ENCODE measurements at regions not wholly inside any gene's neighbourhood (a gene's known extent, or its start where the extent isn't known, plus 50 kb on each side); places are given as distances from the start of the nearest gene placed in this dataset.

GRCh38 chr16:59204589-59204988 lies 470.5 kb upstream of the GOT2 start:
- Histone ChIP-seq H3K27me3 (ENCODE audit: insufficient read depth) (no peaks in the 10 kb centered on the region), H4K20me1 (replicated peaks; ENCODE audit: insufficient read depth) (no peaks in the 10 kb centered on the region), H3K4me2 (no peak overlapping the region), H3K4me1 (ENCODE audit: insufficient read depth) (peaks cover 5% of the 10 kb centered on the region; the same call in 1 of the 2 replicates), H3K9me2 (ENCODE audit: insufficient read depth) (no peaks in the 10 kb centered on the region), H3K36me3 (ENCODE audit: insufficient read depth) (no peaks in the 10 kb centered on the region), H2AFZ (peak overlapping the region; percentile 52; the same call in 1 of the 2 replicates), H3K79me2 (replicated peaks; ENCODE audit: insufficient read depth) (no peaks in the 10 kb centered on the region), H3K27ac (ENCODE audit: low read depth) (no peak overlapping the region), H3F3A (replicated peaks; ENCODE audit: low read depth) (no peaks in the 10 kb centered on the region), H3K4me3 (no peak overlapping the region)
- peaks cover 19% of the 10 kb centered on the region for H3K4me1 Mint-ChIP-seq
- no peak overlapping the region for H3K27ac Mint-ChIP-seq
- no peak for DNase-seq (ENCODE audit: low spot score)
- H3K27me3 Mint-ChIP-seq (ENCODE audit: insufficient read depth, low read depth, poor library complexity), result no peaks in the 10 kb centered on the region
- H3K9me3 Mint-ChIP-seq, result no peaks in the 10 kb centered on the region; the same call in 2 of the 3 replicates
- TF ChIP-seq CREB1 (CRISPR knock-in tag; IDR thresholded peaks at IDR 0.05; ENCODE audit: low read depth) (no peak), POLR2AphosphoS5 (IDR thresholded peaks at IDR 0.05; ENCODE audit: low read depth) (no peak), ZNF114 (CRISPR knock-in tag; IDR thresholded peaks at IDR 0.05) (no peak), NANOG (IDR thresholded peaks at IDR 0.05; ENCODE audit: borderline replicate concordance) (no peak)
- no peak for ATAC-seq
- no peaks in the 10 kb centered on the region; the same call in 2 of the 3 replicates for H3K36me3 Mint-ChIP-seq (ENCODE audit: low read depth)
- no peak overlapping the region for H3K4me3 Mint-ChIP-seq

DNA sequence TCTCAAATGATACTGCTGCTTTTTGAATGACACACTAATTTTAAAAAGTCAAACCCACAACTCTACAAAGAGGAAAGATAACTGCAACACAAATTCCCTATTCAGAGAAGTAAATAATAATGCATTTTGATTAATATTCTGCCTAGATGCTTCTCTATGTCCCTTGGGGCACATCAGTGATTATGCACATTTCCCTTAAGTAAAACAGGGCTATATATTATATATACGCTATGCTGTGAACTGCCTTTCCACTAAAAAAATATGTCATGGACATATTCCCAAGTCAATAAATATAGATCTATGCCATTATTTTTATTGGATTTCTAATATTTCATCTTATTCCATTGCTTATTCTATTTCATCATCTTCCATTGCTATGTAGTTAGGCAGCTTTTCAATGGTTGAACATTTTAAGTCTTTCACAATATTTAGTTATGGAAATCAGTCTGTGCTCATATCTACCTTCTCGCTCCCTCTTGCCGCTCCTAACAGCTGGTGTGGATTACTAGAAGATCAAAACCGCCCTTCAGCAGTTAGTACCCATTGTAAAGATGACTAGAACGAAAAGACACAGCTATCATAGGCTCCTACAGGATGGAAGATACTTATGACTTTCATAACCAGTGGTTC lies 468.2 kb upstream of the GOT2 start:
- DNase-seq (ENCODE audit: low spot score) (no peak), ATAC-seq (no peak)
- H3K9me2 ChIP-seq (ENCODE audit: insufficient read depth), result no peaks in the 10 kb centered on the region
- no peak overlapping the region for H3K27ac ChIP-seq (ENCODE audit: low read depth)
- H3F3A ChIP-seq (replicated peaks; ENCODE audit: low read depth), result no peaks in the 10 kb centered on the region
- Mint-ChIP-seq H3K4me3 (no peak overlapping the region), H3K9me3 (no peaks in the 10 kb centered on the region; the same call in 2 of the 3 replicates), H3K4me1 (peaks cover 17% of the 10 kb centered on the region), H3K27ac (no peak overlapping the region), H3K27me3 (ENCODE audit: insufficient read depth, low read depth, poor library complexity) (no peaks in the 10 kb centered on the region), H3K36me3 (ENCODE audit: low read depth) (no peaks in the 10 kb centered on the region; the same call in 2 of the 3 replicates)
- TF ChIP-seq NANOG (IDR thresholded peaks at IDR 0.05; ENCODE audit: borderline replicate concordance), result no peak
- TF ChIP-seq EZH2 (IDR thresholded peaks at IDR 0.05; ENCODE audit: low read depth, unreplicated experiment), result no peak
- TF ChIP-seq ETS1 (IDR thresholded peaks at IDR 0.05), result no peak
- TF ChIP-seq, protein P1, sequence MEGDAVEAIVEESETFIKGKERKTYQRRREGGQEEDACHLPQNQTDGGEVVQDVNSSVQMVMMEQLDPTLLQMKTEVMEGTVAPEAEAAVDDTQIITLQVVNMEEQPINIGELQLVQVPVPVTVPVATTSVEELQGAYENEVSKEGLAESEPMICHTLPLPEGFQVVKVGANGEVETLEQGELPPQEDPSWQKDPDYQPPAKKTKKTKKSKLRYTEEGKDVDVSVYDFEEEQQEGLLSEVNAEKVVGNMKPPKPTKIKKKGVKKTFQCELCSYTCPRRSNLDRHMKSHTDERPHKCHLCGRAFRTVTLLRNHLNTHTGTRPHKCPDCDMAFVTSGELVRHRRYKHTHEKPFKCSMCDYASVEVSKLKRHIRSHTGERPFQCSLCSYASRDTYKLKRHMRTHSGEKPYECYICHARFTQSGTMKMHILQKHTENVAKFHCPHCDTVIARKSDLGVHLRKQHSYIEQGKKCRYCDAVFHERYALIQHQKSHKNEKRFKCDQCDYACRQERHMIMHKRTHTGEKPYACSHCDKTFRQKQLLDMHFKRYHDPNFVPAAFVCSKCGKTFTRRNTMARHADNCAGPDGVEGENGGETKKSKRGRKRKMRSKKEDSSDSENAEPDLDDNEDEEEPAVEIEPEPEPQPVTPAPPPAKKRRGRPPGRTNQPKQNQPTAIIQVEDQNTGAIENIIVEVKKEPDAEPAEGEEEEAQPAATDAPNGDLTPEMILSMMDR (conservative IDR thresholded peaks at IDR 0.05; ENCODE audit: low read depth in 2 of 2), result no peak
- TF ChIP-seq, protein P2, sequence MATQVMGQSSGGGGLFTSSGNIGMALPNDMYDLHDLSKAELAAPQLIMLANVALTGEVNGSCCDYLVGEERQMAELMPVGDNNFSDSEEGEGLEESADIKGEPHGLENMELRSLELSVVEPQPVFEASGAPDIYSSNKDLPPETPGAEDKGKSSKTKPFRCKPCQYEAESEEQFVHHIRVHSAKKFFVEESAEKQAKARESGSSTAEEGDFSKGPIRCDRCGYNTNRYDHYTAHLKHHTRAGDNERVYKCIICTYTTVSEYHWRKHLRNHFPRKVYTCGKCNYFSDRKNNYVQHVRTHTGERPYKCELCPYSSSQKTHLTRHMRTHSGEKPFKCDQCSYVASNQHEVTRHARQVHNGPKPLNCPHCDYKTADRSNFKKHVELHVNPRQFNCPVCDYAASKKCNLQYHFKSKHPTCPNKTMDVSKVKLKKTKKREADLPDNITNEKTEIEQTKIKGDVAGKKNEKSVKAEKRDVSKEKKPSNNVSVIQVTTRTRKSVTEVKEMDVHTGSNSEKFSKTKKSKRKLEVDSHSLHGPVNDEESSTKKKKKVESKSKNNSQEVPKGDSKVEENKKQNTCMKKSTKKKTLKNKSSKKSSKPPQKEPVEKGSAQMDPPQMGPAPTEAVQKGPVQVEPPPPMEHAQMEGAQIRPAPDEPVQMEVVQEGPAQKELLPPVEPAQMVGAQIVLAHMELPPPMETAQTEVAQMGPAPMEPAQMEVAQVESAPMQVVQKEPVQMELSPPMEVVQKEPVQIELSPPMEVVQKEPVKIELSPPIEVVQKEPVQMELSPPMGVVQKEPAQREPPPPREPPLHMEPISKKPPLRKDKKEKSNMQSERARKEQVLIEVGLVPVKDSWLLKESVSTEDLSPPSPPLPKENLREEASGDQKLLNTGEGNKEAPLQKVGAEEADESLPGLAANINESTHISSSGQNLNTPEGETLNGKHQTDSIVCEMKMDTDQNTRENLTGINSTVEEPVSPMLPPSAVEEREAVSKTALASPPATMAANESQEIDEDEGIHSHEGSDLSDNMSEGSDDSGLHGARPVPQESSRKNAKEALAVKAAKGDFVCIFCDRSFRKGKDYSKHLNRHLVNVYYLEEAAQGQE (IDR thresholded peaks at IDR 0.05; ENCODE audit: unreplicated experiment), result no peak
- TF ChIP-seq POLR2AphosphoS5 (IDR thresholded peaks at IDR 0.05; ENCODE audit: low read depth), result no peak
- no peaks in the 10 kb centered on the region for H3K79me2 ChIP-seq (replicated peaks; ENCODE audit: insufficient read depth)
- H3K4me3 ChIP-seq, result no peak overlapping the region
- no peaks in the 10 kb centered on the region for H4K20me1 ChIP-seq (replicated peaks; ENCODE audit: insufficient read depth)
- no peak overlapping the region for H2AFZ ChIP-seq
- peaks cover 5% of the 10 kb centered on the region; the same call in 1 of the 2 replicates for H3K4me1 ChIP-seq (ENCODE audit: insufficient read depth)
- H3K36me3 ChIP-seq (ENCODE audit: insufficient read depth), result no peaks in the 10 kb centered on the region
- H3K4me2 ChIP-seq, result no peak overlapping the region
- H3K27me3 ChIP-seq (ENCODE audit: insufficient read depth), result no peaks in the 10 kb centered on the region
